Activated gamma-delta T cell treated with Interleukin-2 at 50 U/mL for 16 hours (primary cell): ENCODE measurements at regions not wholly inside any gene's neighbourhood (a gene's known extent, or its start where the extent isn't known, plus 50 kb on each side); places are given as distances from the start of the nearest gene placed in this dataset.

ENCODE experiments used
- DNase-seq: peaks from one replicate; pipeline ENCODE4 v3.0.0-alpha.2; 2020

- DNase-seq, result no peak
Measured at GRCh38 chr7:68457481-68457880, 1140.8 kb upstream of the AUTS2 start.

DNA sequence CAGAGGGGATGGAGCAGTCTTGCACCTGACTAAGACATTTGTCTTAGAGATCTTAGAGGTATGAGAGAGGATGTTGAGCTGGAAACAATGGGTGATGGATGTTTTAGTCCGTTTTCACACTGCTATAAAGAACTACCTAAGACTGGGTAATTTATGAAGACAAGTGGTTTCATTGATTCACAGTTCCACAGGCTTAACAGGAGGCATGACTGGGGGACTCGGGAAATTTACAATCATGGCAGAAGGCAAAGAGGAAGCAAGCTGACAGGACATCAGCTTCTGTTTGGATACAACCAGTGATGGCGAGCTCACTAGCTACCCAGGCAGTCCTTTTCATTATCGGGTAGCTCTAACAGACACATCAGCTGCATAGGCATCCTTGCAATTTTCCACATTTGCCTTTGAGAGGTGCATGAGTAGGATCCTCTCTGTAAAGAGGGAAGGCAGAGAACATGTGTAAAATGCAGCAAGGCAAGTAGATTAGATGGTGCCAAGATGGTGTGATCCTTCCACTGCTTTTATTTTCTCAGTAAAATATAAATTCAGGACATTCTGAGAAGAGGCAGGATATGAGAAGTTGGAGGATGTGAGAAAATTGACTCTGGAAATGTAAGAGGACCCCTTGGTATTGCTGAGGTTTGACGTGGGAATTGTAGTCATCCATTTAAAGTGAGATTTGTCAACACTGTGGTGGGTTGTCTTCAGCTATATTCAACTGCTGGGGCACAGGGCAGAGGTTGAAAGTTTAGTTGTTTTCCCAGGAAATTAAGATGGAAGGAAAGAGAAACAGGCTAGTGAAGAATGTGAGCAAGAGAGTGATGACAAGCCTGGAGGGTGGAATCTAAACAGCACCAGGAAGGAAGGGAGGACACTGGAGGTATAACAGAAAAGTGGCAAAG is 1140.0 kb upstream of the AUTS2 start:
- no peak for DNase-seq

DNA sequence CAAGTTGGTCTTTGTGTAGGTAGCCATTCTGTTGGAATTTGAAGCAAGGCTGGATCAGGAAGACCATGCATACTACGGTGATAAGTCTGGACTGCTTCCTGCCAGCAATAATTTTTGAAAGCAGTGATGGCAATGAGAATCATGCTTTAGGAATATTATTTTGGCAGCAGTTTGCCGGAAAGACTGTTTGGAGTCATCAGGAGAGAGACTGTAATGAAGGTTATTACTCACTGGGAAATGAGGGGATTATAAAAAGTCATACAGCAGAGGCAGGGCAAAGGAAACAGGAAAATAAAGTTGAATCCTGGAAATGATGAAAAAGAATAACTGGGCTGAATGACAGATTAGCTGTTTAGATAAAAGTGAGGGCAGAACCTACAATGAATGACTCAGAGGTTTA is 1136.8 kb upstream of the AUTS2 start:
- DNase-seq, result no peak

DNA sequence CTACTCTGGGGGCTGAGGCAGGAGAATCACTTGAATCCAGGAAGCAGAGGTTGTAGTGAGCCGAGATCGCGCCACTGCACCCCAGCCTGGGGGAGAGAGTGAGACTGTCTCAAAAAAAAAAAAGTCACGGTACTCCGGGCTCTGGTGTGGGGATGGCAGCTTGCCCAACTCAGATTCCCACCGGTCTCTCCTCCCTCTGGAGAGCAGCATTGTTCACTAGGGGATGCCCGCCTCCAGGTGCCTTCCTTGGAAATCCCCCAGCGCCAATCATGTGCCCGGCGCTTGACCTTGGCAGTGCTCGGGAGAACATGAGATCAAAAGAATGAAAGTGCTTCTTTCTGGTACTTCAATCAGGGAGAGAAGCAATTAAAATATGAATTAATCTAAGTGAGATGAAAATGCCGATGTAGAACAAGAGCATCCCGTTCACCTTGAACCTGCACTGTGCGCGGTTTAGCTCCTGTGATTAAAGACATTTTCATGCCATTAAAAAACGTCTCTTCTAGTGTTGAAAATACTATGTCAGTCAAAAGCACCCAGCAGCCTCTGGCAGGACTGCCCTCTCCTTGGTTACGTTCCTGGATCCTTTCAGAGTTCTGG is 1127.3 kb upstream of the AUTS2 start:
- DNase-seq, result no peak

- DNase-seq, result no peak
Measured at GRCh38 chr7:68472688-68473087, 1125.6 kb upstream of the AUTS2 start.

GRCh38 chr7:68474661-68475216 is 1123.5 kb upstream of the AUTS2 start:
- no peak for DNase-seq

DNA sequence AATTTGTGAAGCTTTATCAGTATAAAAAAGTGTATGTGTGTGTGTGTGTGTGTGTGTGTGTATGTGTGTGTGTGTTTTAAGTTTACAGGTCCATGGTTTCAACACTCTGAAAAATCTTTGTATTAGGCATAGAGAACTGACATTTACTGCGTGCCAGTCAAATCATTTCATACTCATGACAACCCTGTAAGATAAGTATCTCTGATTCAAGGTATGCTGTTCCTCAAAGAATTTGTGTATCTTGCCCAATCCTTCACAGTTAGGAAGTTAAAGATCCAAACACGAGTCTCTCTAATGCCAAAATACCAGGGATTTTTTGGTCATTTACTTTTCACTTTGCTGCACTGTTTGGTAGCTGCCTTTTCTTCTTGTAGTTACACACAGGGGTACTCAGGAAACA is 1121.3 kb upstream of the AUTS2 start:
- no peak for DNase-seq

DNA sequence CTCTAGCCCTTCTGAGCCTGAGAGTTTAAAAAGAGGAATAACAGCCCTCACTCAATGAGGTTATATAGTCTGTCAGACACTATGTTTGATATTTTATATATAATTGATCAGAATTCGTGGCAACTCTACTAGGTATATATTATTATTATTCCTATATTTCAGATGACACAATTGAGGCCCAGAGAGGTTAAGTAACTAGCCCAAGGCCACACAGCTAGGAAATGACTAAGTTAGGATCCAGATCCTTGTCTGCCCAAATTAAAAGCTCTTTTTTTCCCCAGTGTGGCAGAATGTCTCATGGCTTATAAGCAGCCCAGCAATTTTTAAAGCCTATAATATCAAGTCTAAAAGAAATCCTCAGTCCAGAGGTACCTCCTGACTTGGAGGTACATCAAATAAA is 1119.9 kb upstream of the AUTS2 start:
- no peak for DNase-seq

GRCh38 chr7:68482800-68483199 is 1115.5 kb upstream of the AUTS2 start:
- no peak for DNase-seq

DNA sequence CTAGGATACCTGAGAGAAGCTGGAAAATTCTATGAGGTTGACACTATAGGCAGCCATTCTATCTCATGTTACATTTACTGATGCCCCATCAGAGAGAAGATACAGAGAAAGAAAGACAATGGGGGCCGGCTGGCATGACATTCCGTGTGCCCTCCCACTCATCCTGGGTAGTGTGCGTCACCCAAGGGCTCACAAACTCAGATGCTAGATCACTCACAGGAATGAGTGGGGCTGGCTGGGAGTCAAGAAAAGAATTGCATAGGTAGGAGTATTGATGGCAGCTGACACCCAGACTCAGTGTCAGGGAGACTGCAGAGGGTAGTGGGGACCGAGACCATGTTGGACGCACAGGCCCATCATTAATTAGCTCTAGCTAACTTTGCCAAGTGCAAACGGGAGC is 1113.5 kb upstream of the AUTS2 start:
- DNase-seq, result no peak

DNA sequence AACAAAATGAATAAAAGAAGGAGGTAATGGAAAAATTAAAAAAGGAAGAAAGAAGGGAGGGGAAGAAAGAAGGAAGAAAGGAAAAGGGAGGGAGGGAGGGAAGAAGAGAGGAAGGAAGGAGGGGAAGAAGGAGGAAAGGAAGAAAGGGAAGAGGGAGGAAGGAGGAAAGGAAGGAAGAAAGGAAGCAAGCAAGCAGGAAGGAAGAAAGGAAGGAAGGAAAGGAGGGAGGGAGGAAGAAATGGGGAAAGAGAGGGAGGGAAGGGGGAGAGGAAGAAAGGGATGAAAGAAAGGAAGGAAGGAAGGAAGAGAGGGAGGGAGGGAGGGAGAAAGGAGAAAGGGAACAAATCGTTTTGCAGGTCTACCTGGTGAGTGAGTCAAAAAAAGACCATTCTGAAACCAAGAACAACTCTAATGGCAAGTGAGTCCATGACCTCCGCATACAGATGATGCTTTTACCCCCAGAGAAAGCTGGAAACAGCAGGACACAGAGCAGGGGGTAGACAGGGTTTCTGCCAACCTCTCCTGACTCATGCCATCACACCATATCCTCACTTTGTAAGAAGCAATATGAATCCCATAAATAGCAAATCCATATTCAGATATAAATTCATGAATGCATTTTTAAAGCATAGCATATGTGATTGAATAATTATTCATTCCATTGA is 1112.9 kb upstream of the AUTS2 start:
- no peak for DNase-seq

DNA sequence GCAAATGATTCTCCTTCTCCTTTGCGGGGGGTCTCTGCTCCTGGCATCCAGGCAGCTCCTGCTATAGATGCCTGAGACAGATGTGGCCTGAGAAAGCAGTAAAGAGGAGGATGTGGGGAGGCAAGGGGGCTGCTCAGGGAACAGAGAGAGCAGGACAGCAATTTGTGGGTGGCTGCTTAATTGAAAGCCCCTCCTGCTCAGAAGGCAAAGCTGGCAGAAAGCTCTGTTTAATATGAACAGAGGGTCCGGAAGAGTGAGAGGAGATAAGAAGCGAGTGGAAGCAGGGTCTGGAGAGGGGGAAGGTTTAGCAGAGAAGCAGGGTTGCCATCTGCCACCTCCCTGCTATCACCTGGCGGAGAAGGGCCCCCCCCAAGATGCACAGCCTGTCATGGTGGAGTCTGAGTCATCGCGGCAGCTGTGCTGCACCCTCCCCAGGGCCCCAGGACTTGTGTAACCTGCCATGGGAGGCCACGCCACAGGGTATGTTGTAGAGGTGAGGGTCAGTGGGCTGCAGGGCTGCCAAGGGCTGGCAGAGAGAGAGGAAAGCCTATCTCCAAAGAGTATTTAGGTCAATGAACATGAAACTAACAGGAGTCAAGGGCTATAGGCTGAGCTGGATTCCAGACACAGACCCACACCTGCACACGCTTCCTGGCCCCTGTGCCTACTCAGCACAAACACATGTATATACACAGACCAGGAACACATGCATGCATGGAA is 1109.8 kb upstream of the AUTS2 start:
- no peak for DNase-seq

DNA sequence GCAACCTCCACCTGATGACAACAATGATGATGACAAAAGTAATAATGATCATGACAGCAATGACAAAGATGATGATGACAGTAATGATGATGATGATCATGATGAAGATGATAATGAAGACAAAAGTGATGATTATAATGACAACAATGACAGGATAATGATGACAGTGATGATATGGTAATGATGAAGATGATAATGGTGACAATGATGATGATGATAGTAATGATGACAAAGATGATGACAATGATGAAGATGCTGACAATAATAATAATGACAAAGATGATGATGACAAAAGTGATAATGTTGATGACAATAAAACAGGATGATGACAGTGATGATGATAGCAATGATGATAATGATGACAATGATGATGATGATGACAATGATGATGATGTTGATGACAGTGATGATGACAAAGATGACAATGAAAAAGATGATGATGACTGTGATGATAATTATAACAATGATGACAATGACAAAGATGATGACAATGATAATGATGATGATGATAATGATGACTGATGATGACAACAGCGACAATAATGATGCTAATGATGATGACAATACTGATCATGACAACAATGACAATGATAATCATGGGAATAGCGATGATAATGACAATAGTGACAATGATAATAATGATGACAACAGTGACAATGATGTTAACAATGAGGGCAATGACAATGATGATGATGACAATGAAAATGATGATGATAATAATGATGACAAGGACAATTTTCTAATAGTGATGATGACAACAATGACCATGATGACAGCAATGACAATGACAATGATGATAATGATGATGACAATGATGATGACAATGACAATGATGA is 1106.5 kb upstream of the AUTS2 start:
- no peak for DNase-seq

DNA sequence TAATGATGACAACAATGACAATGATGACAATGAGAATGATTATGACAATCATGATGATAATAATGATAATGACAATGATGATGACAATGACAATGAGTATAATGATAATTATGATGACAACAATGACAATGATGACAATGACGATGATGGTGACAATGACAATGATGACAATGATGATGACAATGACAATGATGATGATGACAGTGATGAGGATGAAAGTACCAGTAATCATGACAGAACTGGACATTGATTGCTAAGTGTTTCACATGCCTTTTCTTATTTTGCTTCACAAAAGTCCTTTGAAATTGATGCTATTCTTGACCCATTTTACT is 1106.0 kb upstream of the AUTS2 start:
- no peak for DNase-seq

- DNase-seq, result no peak
Measured at GRCh38 chr7:68503400-68503799, 1094.9 kb upstream of the AUTS2 start.

GRCh38 chr7:68504716-68505115 is 1093.6 kb upstream of the AUTS2 start:
- DNase-seq, result no peak

DNA sequence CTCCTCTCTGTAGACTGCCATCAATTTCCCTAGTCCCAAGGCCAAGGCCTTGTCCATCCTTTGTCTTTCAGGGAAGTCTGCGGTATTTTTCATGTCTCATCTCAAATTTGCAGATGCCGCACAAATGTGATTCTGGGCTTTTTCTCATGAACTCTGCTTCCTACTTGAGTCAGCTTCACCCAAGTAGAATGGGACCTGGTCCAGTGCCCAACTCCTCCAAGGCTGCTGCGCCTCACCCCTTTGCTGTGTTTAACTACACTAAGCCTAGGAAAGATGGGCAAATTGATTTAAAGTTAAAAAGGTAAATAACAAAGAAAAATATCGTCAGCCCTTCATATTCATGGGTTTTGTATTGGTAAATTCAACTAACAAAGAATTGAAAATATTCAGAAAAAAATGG is 1092.6 kb upstream of the AUTS2 start:
- DNase-seq, result no peak

DNA sequence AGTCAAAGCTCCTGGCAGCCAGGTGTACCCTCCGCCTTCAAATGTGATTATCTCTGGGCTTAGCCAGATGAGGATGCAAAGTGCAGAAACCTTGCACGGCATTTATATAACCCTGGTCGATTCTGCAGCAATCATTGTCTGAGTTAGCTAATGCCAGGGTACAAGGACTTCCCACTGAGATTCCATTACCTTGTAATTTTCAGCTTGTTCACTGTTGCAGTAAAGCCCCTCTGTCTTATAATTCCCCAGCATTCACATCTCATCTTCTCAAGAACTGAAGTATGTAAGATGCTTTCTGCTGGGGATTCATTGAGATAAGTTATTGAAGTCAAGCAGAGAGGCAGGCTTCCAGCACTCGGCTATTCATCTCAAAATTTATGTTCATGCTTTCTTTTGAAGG is 1090.6 kb upstream of the AUTS2 start:
- DNase-seq, result no peak

GRCh38 chr7:68509054-68509453 is 1089.2 kb upstream of the AUTS2 start:
- DNase-seq, result no peak

GRCh38 chr7:68509603-68510002 is 1088.7 kb upstream of the AUTS2 start:
- no peak for DNase-seq

- no peak for DNase-seq
Measured at GRCh38 chr7:68511281-68511680, 1087.0 kb upstream of the AUTS2 start.

DNA sequence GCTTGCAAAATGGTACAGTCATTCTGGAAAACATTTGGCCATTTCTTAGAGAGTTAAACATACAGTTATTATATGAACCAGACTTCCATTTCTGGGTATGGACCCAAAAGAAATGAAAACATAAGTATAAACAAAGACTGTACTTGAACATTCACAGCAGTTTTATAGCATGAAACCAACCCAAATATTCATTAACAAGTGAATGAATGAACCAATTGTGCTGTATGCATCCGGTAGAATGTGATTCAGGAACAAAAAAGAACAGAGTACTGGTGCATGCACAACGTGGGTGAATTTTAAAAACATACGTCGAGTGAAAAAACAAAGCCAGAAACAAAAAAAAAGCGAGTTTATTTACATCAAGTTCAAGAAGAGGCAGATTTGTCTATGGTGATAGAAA is 1085.8 kb upstream of the AUTS2 start:
- DNase-seq, result no peak
